SK-N-SH (cell line): ENCODE measurements at regions not wholly inside any gene's neighbourhood (a gene's known extent, or its start where the extent isn't known, plus 50 kb on each side); places are given as distances from the start of the nearest gene placed in this dataset.

Experiments
- CTCF ChIA-PET: fragments of 300-600, 350-600 bp; formaldehyde crosslinking; extraction: SDS; loops from one replicate; lab custom pipeline; 2021; lab: Yijun Ruan, JAX
- POLR2A ChIA-PET: fragments of 350-600 bp; sonication (Branson Sonifier 250); formaldehyde crosslinking; extraction: SDS; loops from one replicate; lab custom pipeline; 2020; ENCODE audit warnings: antibody characterized with exemption, inconsistent platforms; lab: Yijun Ruan, JAX
- DNase-seq: peaks from one replicate; pipeline ENCODE4 v3.0.0; 2012
- H2AFZ ChIP-seq: fragments of 200-600 bp; sonication (generic); 2 replicates; pipeline ENCODE4 v1.8.1; 2016; ENCODE audit warnings: antibody characterized with exemption, mild to moderate bottlenecking, low read depth
- H3F3A ChIP-seq: fragments of 200-600 bp; sonication (generic); replicated peaks from 2 replicates; pipeline ENCODE3; 2016; ENCODE audit warnings: antibody characterized with exemption, mild to moderate bottlenecking; ENCODE audit not compliant: insufficient read depth
- H3K27ac ChIP-seq, 2 experiments: fragments of 200-500 bp in 1 of 2; fragments of 200-600 bp in 1 of 2; sonication (Bioruptor generic) in 1 of 2; sonication (generic), shearing (Covaris generic) in 1 of 2; 2 replicates each; pipeline versions ENCODE4 v1.5.1 to v1.6.1; 2014 to 2016; ENCODE audit warnings: low read depth in 2 of 2, inconsistent platforms in 1 of 2, low read length in 1 of 2, mild to moderate bottlenecking in 1 of 2, mixed read lengths in 1 of 2
- H3K27me3 ChIP-seq: fragments of 200-600 bp; sonication (generic), shearing (Covaris generic); 2 replicates; pipeline ENCODE4 v1.6.1; 2016; ENCODE audit warnings: mixed run types; ENCODE audit not compliant: insufficient read depth
- H3K36me3 ChIP-seq, 2 experiments: fragments of 200-500 bp in 1 of 2; fragments of 200-600 bp in 1 of 2; sonication (Bioruptor generic) in 1 of 2; sonication (generic) in 1 of 2; replicated peaks in 1 of 2; 2 replicates each; pipeline versions ENCODE3 to v1.5.1; 2014 to 2016; ENCODE audit warnings: low read length in 1 of 2, mild to moderate bottlenecking in 1 of 2; ENCODE audit not compliant: insufficient read depth in 2 of 2, control insufficient read depth in 1 of 2
- H3K4me1 ChIP-seq, 2 experiments: fragments of 200-500 bp in 1 of 2; fragments of 200-600 bp in 1 of 2; sonication (Bioruptor generic) in 1 of 2; sonication (generic), shearing (Covaris generic) in 1 of 2; 2 replicates each; pipeline versions ENCODE4 v1.5.1 to v1.6.1; 2014 to 2016; ENCODE audit warnings: low read depth in 1 of 2, low read length in 1 of 2, mixed run types in 1 of 2; ENCODE audit not compliant: insufficient read depth in 2 of 2, control insufficient read depth in 1 of 2
- H3K4me2 ChIP-seq: fragments of 200-600 bp; sonication (generic), shearing (Covaris generic); 2 replicates; pipeline ENCODE4 v1.6.1; 2017; ENCODE audit warnings: mixed run types
- H3K4me3 ChIP-seq, 2 experiments: fragments of 200-500 bp in 1 of 2; fragments of 200-600 bp in 1 of 2; sonication (Bioruptor generic) in 1 of 2; sonication (generic), shearing (Covaris generic) in 1 of 2; 2 replicates each; pipeline versions ENCODE4 v1.5.1 to v1.8.1; 2014 to 2016; ENCODE audit warnings: low read depth in 2 of 2, inconsistent platforms in 1 of 2, low read length in 1 of 2, mild to moderate bottlenecking in 1 of 2, mixed read lengths in 1 of 2, moderate library complexity in 1 of 2
- H3K79me2 ChIP-seq: fragments of 200-600 bp; sonication (generic); 2 replicates; pipeline ENCODE4 v1.8.1; 2017; ENCODE audit warnings: mild to moderate bottlenecking; ENCODE audit not compliant: insufficient read depth
- H3K9ac ChIP-seq: fragments of 200-600 bp; sonication (generic); 2 replicates; pipeline ENCODE4 v1.6.1; 2017; ENCODE audit warnings: mixed run types
- H3K9me2 ChIP-seq: fragments of 200-600 bp; sonication (generic); 2 replicates; pipeline ENCODE4 v1.6.1; 2017; ENCODE audit warnings: mixed run types
- H3K9me3 ChIP-seq: fragments of 200-600 bp; sonication (generic); 2 replicates; pipeline ENCODE4 v1.6.1; 2017; ENCODE audit warnings: mixed run types, mild to moderate bottlenecking, moderate library complexity
- H4K20me1 ChIP-seq: fragments of 200-600 bp; sonication (generic); 2 replicates; pipeline ENCODE4 v1.6.1; 2017; ENCODE audit warnings: mild to moderate bottlenecking, mixed run types; ENCODE audit not compliant: insufficient read depth
- FOXM1 ChIP-seq: IDR thresholded peaks from 2 replicates; pipeline ENCODE4 v1.4.0; 2012; ENCODE audit warnings: low read depth, mild to moderate bottlenecking
- GABPA ChIP-seq: IDR thresholded peaks from 2 replicates; pipeline ENCODE4 v1.4.0; 2012; ENCODE audit warnings: low read depth, mild to moderate bottlenecking
- JUND ChIP-seq: IDR thresholded peaks from 2 replicates; pipeline ENCODE4 v1.4.0; 2012
- MXI1 ChIP-seq: IDR thresholded peaks from 2 replicates; pipeline ENCODE4 v1.6.1; 2012; ENCODE audit warnings: mild to moderate bottlenecking, low read depth, low read length, improper control_type of control experiment
- NRF1 ChIP-seq: IDR thresholded peaks from 2 replicates; pipeline ENCODE4 v1.6.1; 2012; ENCODE audit warnings: low read depth, mild to moderate bottlenecking, low read length
- RFX5 ChIP-seq: IDR thresholded peaks from 2 replicates; pipeline ENCODE4 v1.6.1; 2012; ENCODE audit warnings: mild to moderate bottlenecking, improper control_type of control experiment, low read length
- RXRA ChIP-seq: IDR thresholded peaks from 2 replicates; pipeline ENCODE4 v1.4.0; 2012; ENCODE audit warnings: low read depth, mild to moderate bottlenecking, borderline replicate concordance
- SMC3 ChIP-seq: IDR thresholded peaks from 2 replicates; pipeline ENCODE4 v1.6.1; 2012; ENCODE audit warnings: low read depth, low read length, improper control_type of control experiment
- TAF1 ChIP-seq: IDR thresholded peaks from 2 replicates; pipeline ENCODE4 v1.6.1; 2012; ENCODE audit warnings: low read depth, mild to moderate bottlenecking, low read length, moderate library complexity, borderline replicate concordance
- TEAD4 ChIP-seq: IDR thresholded peaks from 2 replicates; pipeline ENCODE4 v1.4.0; 2012; ENCODE audit warnings: mild to moderate bottlenecking, borderline replicate concordance; ENCODE audit not compliant: insufficient read depth
- WGBS: methylation state at CpG from one replicate; pipeline ENCODE4 v1.1.6; 2017; ENCODE audit warnings: low lambda C conversion rate; 5-methylcytosine and 5-hydroxymethylcytosine counted together
- TF ChIP-seq, protein P1 (sequence below): fragments of 150-350 bp; IDR thresholded peaks from 2 replicates; pipeline ENCODE4 v1.6.1; 2017; ENCODE audit warnings: antibody characterized with exemption, low read length, low read depth, borderline replicate concordance
- TF ChIP-seq, protein P2 (sequence below): fragments of 150-350 bp; IDR thresholded peaks from 2 replicates; pipeline ENCODE4 v1.6.1; 2016; ENCODE audit warnings: mild to moderate bottlenecking, low read depth, low read length
- TF ChIP-seq, protein P3 (sequence below): IDR thresholded peaks from 2 replicates; pipeline ENCODE4 v1.6.1; 2012; ENCODE audit warnings: mild to moderate bottlenecking, low read depth, low read length, moderate library complexity
- TF ChIP-seq, protein P4 (sequence below): IDR thresholded peaks from 2 replicates; pipeline ENCODE4; 2012

DNA sequence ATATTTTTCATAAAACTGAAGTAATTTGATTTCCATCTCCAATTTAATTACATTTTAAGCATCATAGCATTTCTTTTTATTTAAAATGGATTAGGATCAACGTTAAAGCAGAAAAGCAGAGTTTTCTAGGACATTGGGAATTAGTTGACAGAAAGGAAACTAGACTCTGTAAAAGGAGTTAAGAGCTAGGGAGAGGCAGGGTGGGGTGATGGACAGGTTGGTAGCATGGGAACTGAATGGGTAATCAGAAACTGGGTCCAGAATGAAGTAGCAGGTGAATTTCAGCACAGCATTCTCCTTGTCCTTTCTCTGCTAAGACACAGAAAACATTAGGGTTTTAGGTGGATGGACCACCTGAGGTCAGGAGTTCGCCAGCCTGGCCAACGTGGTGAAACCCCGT lies 97.6 kb downstream of the ANAPC4 start:
- Histone ChIP-seq H4K20me1 (no peaks in the 10 kb centered on the region), H3K4me2 (no peak overlapping the region), H3F3A (no peaks in the 10 kb centered on the region), H2AFZ (no peak overlapping the region), H3K9me3 (no peaks in the 10 kb centered on the region), H3K9ac (no peak overlapping the region), H3K36me3 (no peaks in the 10 kb centered on the region), H3K9me2 (no peaks in the 10 kb centered on the region), H3K79me2 (no peaks in the 10 kb centered on the region), H3K4me3 (no peak overlapping the region), H3K27ac (no peak overlapping the region), H3K4me1 (no peaks in the 10 kb centered on the region), H3K27me3 (no peaks in the 10 kb centered on the region; the same call in 1 of the 2 replicates)
- CTCF ChIA-PET = no interaction called here
- no peak for TF ChIP-seq NRF1
- no peak for TF ChIP-seq FOXM1
- no peak for TF ChIP-seq RXRA
- TF ChIP-seq, protein P1, sequence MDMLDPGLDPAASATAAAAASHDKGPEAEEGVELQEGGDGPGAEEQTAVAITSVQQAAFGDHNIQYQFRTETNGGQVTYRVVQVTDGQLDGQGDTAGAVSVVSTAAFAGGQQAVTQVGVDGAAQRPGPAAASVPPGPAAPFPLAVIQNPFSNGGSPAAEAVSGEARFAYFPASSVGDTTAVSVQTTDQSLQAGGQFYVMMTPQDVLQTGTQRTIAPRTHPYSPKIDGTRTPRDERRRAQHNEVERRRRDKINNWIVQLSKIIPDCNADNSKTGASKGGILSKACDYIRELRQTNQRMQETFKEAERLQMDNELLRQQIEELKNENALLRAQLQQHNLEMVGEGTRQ = no peak
- no peak for TF ChIP-seq MXI1
- TF ChIP-seq TEAD4 = no peak
- TF ChIP-seq, protein P2, sequence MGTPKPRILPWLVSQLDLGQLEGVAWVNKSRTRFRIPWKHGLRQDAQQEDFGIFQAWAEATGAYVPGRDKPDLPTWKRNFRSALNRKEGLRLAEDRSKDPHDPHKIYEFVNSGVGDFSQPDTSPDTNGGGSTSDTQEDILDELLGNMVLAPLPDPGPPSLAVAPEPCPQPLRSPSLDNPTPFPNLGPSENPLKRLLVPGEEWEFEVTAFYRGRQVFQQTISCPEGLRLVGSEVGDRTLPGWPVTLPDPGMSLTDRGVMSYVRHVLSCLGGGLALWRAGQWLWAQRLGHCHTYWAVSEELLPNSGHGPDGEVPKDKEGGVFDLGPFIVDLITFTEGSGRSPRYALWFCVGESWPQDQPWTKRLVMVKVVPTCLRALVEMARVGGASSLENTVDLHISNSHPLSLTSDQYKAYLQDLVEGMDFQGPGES = no peak
- TF ChIP-seq SMC3 = no peak
- DNase-seq = no peak
- 34% methylated on average over 4 of the region's 4 CpGs for WGBS
- POLR2A ChIA-PET = no interaction called here

DNA sequence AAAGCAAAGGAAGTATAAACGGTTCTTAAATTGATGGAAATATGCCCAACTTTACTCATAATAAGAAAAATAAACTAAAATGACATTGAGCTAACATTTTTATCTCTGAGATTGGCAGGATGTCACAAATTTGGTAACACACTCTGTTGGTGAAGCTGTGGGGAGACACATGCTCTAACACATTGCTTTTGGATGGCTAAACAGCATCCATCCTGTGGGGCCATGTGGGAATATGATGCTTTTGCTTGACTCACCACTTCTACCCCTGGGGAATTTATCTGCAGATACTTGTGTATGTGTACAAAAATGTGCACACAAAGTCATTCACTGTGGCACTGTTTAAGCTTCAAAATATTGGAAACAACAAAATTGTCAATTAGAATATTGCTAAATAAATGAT lies 100.2 kb downstream of the ANAPC4 start:
- Histone ChIP-seq H3K36me3 (no peaks in the 10 kb centered on the region), H3F3A (no peaks in the 10 kb centered on the region), H3K4me1 (no peaks in the 10 kb centered on the region), H3K79me2 (no peaks in the 10 kb centered on the region), H3K27ac (no peak overlapping the region), H3K4me3 (no peak overlapping the region), H3K27me3 (no peaks in the 10 kb centered on the region; the same call in 1 of the 2 replicates), H2AFZ (no peak overlapping the region), H4K20me1 (no peaks in the 10 kb centered on the region), H3K4me2 (no peak overlapping the region), H3K9me2 (no peaks in the 10 kb centered on the region), H3K9me3 (no peaks in the 10 kb centered on the region), H3K9ac (no peak overlapping the region)
- no peak for DNase-seq
- CTCF ChIA-PET = interaction anchor here (1.0 kb wide), 1 partner anchor 36 kb away, joined by 4 read pairs; no protein-coding TSS in a partner anchor
- 0% methylated on average over 1 of the region's 1 CpG for WGBS
- TF ChIP-seq, protein P3, sequence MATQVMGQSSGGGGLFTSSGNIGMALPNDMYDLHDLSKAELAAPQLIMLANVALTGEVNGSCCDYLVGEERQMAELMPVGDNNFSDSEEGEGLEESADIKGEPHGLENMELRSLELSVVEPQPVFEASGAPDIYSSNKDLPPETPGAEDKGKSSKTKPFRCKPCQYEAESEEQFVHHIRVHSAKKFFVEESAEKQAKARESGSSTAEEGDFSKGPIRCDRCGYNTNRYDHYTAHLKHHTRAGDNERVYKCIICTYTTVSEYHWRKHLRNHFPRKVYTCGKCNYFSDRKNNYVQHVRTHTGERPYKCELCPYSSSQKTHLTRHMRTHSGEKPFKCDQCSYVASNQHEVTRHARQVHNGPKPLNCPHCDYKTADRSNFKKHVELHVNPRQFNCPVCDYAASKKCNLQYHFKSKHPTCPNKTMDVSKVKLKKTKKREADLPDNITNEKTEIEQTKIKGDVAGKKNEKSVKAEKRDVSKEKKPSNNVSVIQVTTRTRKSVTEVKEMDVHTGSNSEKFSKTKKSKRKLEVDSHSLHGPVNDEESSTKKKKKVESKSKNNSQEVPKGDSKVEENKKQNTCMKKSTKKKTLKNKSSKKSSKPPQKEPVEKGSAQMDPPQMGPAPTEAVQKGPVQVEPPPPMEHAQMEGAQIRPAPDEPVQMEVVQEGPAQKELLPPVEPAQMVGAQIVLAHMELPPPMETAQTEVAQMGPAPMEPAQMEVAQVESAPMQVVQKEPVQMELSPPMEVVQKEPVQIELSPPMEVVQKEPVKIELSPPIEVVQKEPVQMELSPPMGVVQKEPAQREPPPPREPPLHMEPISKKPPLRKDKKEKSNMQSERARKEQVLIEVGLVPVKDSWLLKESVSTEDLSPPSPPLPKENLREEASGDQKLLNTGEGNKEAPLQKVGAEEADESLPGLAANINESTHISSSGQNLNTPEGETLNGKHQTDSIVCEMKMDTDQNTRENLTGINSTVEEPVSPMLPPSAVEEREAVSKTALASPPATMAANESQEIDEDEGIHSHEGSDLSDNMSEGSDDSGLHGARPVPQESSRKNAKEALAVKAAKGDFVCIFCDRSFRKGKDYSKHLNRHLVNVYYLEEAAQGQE = no peak
- TF ChIP-seq GABPA = no peak
- no peak for TF ChIP-seq TAF1
- no peak for TF ChIP-seq RFX5
- TF ChIP-seq SMC3 = no peak
- TF ChIP-seq, protein P4, sequence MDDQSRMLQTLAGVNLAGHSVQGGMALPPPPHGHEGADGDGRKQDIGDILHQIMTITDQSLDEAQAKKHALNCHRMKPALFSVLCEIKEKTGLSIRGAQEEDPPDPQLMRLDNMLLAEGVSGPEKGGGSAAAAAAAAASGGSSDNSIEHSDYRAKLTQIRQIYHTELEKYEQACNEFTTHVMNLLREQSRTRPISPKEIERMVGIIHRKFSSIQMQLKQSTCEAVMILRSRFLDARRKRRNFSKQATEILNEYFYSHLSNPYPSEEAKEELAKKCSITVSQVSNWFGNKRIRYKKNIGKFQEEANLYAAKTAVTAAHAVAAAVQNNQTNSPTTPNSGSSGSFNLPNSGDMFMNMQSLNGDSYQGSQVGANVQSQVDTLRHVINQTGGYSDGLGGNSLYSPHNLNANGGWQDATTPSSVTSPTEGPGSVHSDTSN = no peak
- TF ChIP-seq FOXM1 = no peak
- no peak for TF ChIP-seq NRF1
- TF ChIP-seq, protein P2 = no peak
- no peak for TF ChIP-seq JUND
- POLR2A ChIA-PET = no interaction called here
